ENCODE measurements at regions not wholly inside any gene's neighbourhood (a gene's known extent, or its start where the extent isn't known, plus 50 kb on each side); places are given as distances from the start of the nearest gene placed in this dataset.

- H3K4me3 ChIP-seq = no peak overlapping the region
- H2AFZ ChIP-seq = no peak overlapping the region
- in situ Hi-C loops (cut with MboI) = no loop called here
- no peak for DNase-seq
- no peaks in the 10 kb centered on the region for H3K9me3 ChIP-seq (ENCODE audit: low read depth)
- no peaks in the 10 kb centered on the region for H3K9me2 ChIP-seq (ENCODE audit: insufficient read depth)
- no peaks in the 10 kb centered on the region for H3K36me3 ChIP-seq (ENCODE audit: low read depth)
- H4K20me1 ChIP-seq (ENCODE audit: insufficient read depth) = no peaks in the 10 kb centered on the region
- H3K4me2 ChIP-seq (ENCODE audit: unreplicated experiment) = no peak overlapping the region
- no peaks in the 10 kb centered on the region for H3F3A ChIP-seq (ENCODE audit: insufficient read depth)
- no peaks in the 10 kb centered on the region for H3K79me2 ChIP-seq (ENCODE audit: insufficient read depth)
- 16 to 18% methylated on average over 5 of the region's 5 CpGs for WGBS, 2 experiments (ENCODE audit: low coverage in 1 of 2, low lambda C conversion rate in 2 of 2, missing lambda C conversion rate in 2 of 2)
- no peaks in the 10 kb centered on the region for H3K4me1 ChIP-seq (ENCODE audit: insufficient read depth)
- H3K27me3 ChIP-seq (replicated peaks; ENCODE audit: insufficient read depth) = no peaks in the 10 kb centered on the region
- no peak overlapping the region for H3K9ac ChIP-seq
- TF ChIP-seq EZH2phosphoT487 (IDR thresholded peaks at IDR 0.05; ENCODE audit: insufficient read depth, low read depth) (no peak), EZH2 (IDR thresholded peaks at IDR 0.05; ENCODE audit: insufficient read depth, poor library complexity, severe bottlenecking) (no peak)
- no peak overlapping the region for H3K27ac ChIP-seq
Observed at GRCh38 chr10:130580975-130581374, 444.8 kb downstream of the GLRX3 start.

GRCh38 chr10:130587718-130588117 lies 451.5 kb downstream of the GLRX3 start:
- H3K4me2 ChIP-seq (ENCODE audit: unreplicated experiment) = no peak overlapping the region
- H3K9me3 ChIP-seq (ENCODE audit: low read depth) = no peaks in the 10 kb centered on the region
- no peak overlapping the region for H3K4me3 ChIP-seq
- no peaks in the 10 kb centered on the region for H3K9me2 ChIP-seq (ENCODE audit: insufficient read depth)
- H3K36me3 ChIP-seq (ENCODE audit: low read depth) = no peaks in the 10 kb centered on the region
- no peak overlapping the region for H3K27ac ChIP-seq
- no peaks in the 10 kb centered on the region for H3K4me1 ChIP-seq (ENCODE audit: insufficient read depth)
- H2AFZ ChIP-seq = no peak overlapping the region
- in situ Hi-C loops (cut with MboI) = no loop called here
- no peaks in the 10 kb centered on the region for H4K20me1 ChIP-seq (ENCODE audit: insufficient read depth)
- TF ChIP-seq EZH2phosphoT487 (IDR thresholded peaks at IDR 0.05; ENCODE audit: insufficient read depth, low read depth) (no peak), EZH2 (IDR thresholded peaks at IDR 0.05; ENCODE audit: insufficient read depth, poor library complexity, severe bottlenecking) (no peak)
- WGBS, 2 experiments (ENCODE audit: low coverage in 1 of 2, low lambda C conversion rate in 2 of 2, missing lambda C conversion rate in 2 of 2) = 15 to 27% methylated on average over 4 of the region's 4 CpGs
- no peaks in the 10 kb centered on the region for H3K27me3 ChIP-seq (replicated peaks; ENCODE audit: insufficient read depth)
- no peak for DNase-seq
- H3K9ac ChIP-seq = no peak overlapping the region
- H3F3A ChIP-seq (ENCODE audit: insufficient read depth) = no peaks in the 10 kb centered on the region
- H3K79me2 ChIP-seq (ENCODE audit: insufficient read depth) = no peaks in the 10 kb centered on the region

- no peaks in the 10 kb centered on the region for H4K20me1 ChIP-seq (ENCODE audit: insufficient read depth)
- H3K79me2 ChIP-seq (ENCODE audit: insufficient read depth) = no peaks in the 10 kb centered on the region
- H3K9ac ChIP-seq = no peak overlapping the region
- no peaks in the 10 kb centered on the region for H3K4me1 ChIP-seq (ENCODE audit: insufficient read depth)
- no peak overlapping the region for H3K27ac ChIP-seq
- no peaks in the 10 kb centered on the region for H3F3A ChIP-seq (ENCODE audit: insufficient read depth)
- in situ Hi-C loops (cut with MboI) = no loop called here
- H3K4me3 ChIP-seq = no peak overlapping the region
- H3K9me3 ChIP-seq (ENCODE audit: low read depth) = peaks cover 5% of the 10 kb centered on the region
- no peaks in the 10 kb centered on the region for H3K36me3 ChIP-seq (ENCODE audit: low read depth)
- H3K4me2 ChIP-seq (ENCODE audit: unreplicated experiment) = no peak overlapping the region
- TF ChIP-seq EZH2 (IDR thresholded peaks at IDR 0.05; ENCODE audit: insufficient read depth, poor library complexity, severe bottlenecking) = no peak
- TF ChIP-seq EZH2phosphoT487 (IDR thresholded peaks at IDR 0.05; ENCODE audit: insufficient read depth, low read depth) = no peak
- 5 to 9% methylated on average over 9 of the region's 9 CpGs for WGBS, 2 experiments (ENCODE audit: low coverage in 1 of 2, low lambda C conversion rate in 2 of 2, missing lambda C conversion rate in 2 of 2)
- DNase-seq = no peak
- no peaks in the 10 kb centered on the region for H3K9me2 ChIP-seq (ENCODE audit: insufficient read depth)
- no peaks in the 10 kb centered on the region for H3K27me3 ChIP-seq (replicated peaks; ENCODE audit: insufficient read depth)
- no peak overlapping the region for H2AFZ ChIP-seq
Observed at GRCh38 chr10:130606001-130606405, 469.8 kb downstream of the GLRX3 start.

GRCh38 chr10:130607366-130607765 lies 471.2 kb downstream of the GLRX3 start:
- no peaks in the 10 kb centered on the region for H3K36me3 ChIP-seq (ENCODE audit: low read depth)
- WGBS, 2 experiments (ENCODE audit: low coverage in 1 of 2, low lambda C conversion rate in 2 of 2, missing lambda C conversion rate in 2 of 2) = 14 to 16% methylated on average over 9 of the region's 9 CpGs
- H3K4me2 ChIP-seq (ENCODE audit: unreplicated experiment) = no peak overlapping the region
- H3K27ac ChIP-seq = no peak overlapping the region
- H3K9me2 ChIP-seq (ENCODE audit: insufficient read depth) = no peaks in the 10 kb centered on the region
- no peaks in the 10 kb centered on the region for H3K27me3 ChIP-seq (replicated peaks; ENCODE audit: insufficient read depth)
- peaks cover 5% of the 10 kb centered on the region for H3K9me3 ChIP-seq (ENCODE audit: low read depth)
- H3K4me3 ChIP-seq = no peak overlapping the region
- H2AFZ ChIP-seq = no peak overlapping the region
- no peaks in the 10 kb centered on the region for H3K79me2 ChIP-seq (ENCODE audit: insufficient read depth)
- no peaks in the 10 kb centered on the region for H3K4me1 ChIP-seq (ENCODE audit: insufficient read depth)
- no peak for DNase-seq
- in situ Hi-C loops (cut with MboI) = no loop called here
- no peak for TF ChIP-seq EZH2 (IDR thresholded peaks at IDR 0.05; ENCODE audit: insufficient read depth, poor library complexity, severe bottlenecking)
- H3F3A ChIP-seq (ENCODE audit: insufficient read depth) = no peaks in the 10 kb centered on the region
- no peak overlapping the region for H3K9ac ChIP-seq
- no peaks in the 10 kb centered on the region for H4K20me1 ChIP-seq (ENCODE audit: insufficient read depth)

- Histone ChIP-seq H3F3A (ENCODE audit: insufficient read depth) (no peaks in the 10 kb centered on the region), H2AFZ (no peak overlapping the region), H3K27me3 (replicated peaks; ENCODE audit: insufficient read depth) (no peaks in the 10 kb centered on the region), H4K20me1 (ENCODE audit: insufficient read depth) (no peaks in the 10 kb centered on the region), H3K4me3 (no peak overlapping the region), H3K4me2 (ENCODE audit: unreplicated experiment) (no peak overlapping the region), H3K27ac (no peak overlapping the region), H3K79me2 (ENCODE audit: insufficient read depth) (no peaks in the 10 kb centered on the region), H3K9ac (no peak overlapping the region), H3K36me3 (ENCODE audit: low read depth) (no peaks in the 10 kb centered on the region), H3K9me3 (ENCODE audit: low read depth) (peaks cover 5% of the 10 kb centered on the region), H3K9me2 (ENCODE audit: insufficient read depth) (no peaks in the 10 kb centered on the region), H3K4me1 (ENCODE audit: insufficient read depth) (no peaks in the 10 kb centered on the region)
- in situ Hi-C loops (cut with MboI) = no loop called here
- WGBS, 2 experiments (ENCODE audit: low coverage in 1 of 2, low lambda C conversion rate in 2 of 2, missing lambda C conversion rate in 2 of 2) = 30% methylated on average over 5 of the region's 5 CpGs
- no peak for DNase-seq
- TF ChIP-seq EZH2phosphoT487 (IDR thresholded peaks at IDR 0.05; ENCODE audit: insufficient read depth, low read depth) = no peak
- no peak for TF ChIP-seq EZH2 (IDR thresholded peaks at IDR 0.05; ENCODE audit: insufficient read depth, poor library complexity, severe bottlenecking)
Observed at GRCh38 chr10:130611239-130611638, 475.0 kb downstream of the GLRX3 start.

All from GM23248 (cell line).